Neural cell (in vitro differentiated cells): ENCODE measurements at regions not wholly inside any gene's neighbourhood (a gene's known extent, or its start where the extent isn't known, plus 50 kb on each side); places are given as distances from the start of the nearest gene placed in this dataset.

Source experiments
- EP300 ChIP-seq: fragments of 450-650 bp; conservative IDR thresholded peaks from 2 replicates; pipeline ENCODE4 v1.6.1; 2014; ENCODE audit warnings: antibody characterized with exemption, mild to moderate bottlenecking, moderate library complexity; ENCODE audit not compliant: poor library complexity, severe bottlenecking
- EZH2 ChIP-seq: fragments of 200-600, 300-800 bp; shearing (Covaris generic), sonication (generic); IDR thresholded peaks from 2 replicates; pipeline ENCODE4 v1.6.1; 2014; ENCODE audit warnings: antibody characterized with exemption, low read length, borderline replicate concordance, mild to moderate bottlenecking; ENCODE audit not compliant: insufficient read depth, poor library complexity, severe bottlenecking
- POLR2AphosphoS5 ChIP-seq: IDR thresholded peaks from 2 replicates; pipeline ENCODE4 v1.6.1; 2012
- RAD21 ChIP-seq: fragments of 450-650 bp; conservative IDR thresholded peaks from 2 replicates; pipeline ENCODE4 v1.6.1; 2014; ENCODE audit warnings: antibody characterized with exemption, mild to moderate bottlenecking, moderate library complexity
- SMC3 ChIP-seq: fragments of 450-650 bp; conservative IDR thresholded peaks from 2 replicates; pipeline ENCODE4 v1.6.1; 2014; ENCODE audit warnings: antibody characterized with exemption, mild to moderate bottlenecking, moderate library complexity; ENCODE audit not compliant: poor library complexity
- TAF1 ChIP-seq: IDR thresholded peaks from 2 replicates; pipeline ENCODE4 v1.6.1; 2012; ENCODE audit warnings: low read depth
- TF ChIP-seq, protein P1 (sequence below): fragments of 450-650 bp; IDR thresholded peaks from 2 replicates; pipeline ENCODE4 v1.5.1; 2014; ENCODE audit warnings: antibody characterized with exemption, mild to moderate bottlenecking, moderate library complexity; ENCODE audit not compliant: poor library complexity, severe bottlenecking
- TF ChIP-seq, protein P2 (sequence below): IDR thresholded peaks from 2 replicates; pipeline ENCODE4 v1.6.1; 2012; ENCODE audit warnings: borderline replicate concordance

DNA sequence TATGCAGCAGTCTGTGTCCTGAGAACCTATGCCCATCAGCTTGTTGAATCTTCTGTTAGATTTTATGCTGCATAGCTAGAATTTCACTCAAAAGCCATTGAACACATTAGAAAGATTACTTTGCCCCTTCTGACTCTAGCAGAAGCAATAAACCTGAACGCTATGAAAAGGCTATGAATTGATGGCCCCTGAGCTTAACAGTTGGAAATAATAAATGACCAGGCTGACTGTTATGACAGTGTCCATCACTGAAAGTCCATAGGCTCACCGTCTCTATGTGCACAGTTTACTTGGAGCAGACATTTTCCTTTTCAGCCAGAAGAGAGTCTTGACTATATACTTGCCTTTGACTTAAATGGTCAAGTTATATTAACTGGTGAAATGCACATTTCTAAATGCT, 1618.8 kb upstream of the ACVR2A start:
- TF ChIP-seq, protein P1, sequence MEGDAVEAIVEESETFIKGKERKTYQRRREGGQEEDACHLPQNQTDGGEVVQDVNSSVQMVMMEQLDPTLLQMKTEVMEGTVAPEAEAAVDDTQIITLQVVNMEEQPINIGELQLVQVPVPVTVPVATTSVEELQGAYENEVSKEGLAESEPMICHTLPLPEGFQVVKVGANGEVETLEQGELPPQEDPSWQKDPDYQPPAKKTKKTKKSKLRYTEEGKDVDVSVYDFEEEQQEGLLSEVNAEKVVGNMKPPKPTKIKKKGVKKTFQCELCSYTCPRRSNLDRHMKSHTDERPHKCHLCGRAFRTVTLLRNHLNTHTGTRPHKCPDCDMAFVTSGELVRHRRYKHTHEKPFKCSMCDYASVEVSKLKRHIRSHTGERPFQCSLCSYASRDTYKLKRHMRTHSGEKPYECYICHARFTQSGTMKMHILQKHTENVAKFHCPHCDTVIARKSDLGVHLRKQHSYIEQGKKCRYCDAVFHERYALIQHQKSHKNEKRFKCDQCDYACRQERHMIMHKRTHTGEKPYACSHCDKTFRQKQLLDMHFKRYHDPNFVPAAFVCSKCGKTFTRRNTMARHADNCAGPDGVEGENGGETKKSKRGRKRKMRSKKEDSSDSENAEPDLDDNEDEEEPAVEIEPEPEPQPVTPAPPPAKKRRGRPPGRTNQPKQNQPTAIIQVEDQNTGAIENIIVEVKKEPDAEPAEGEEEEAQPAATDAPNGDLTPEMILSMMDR: no peak
- TF ChIP-seq SMC3 (no peak), POLR2AphosphoS5 (peak; percentile 52), EP300 (no peak), RAD21 (no peak), TAF1 (no peak), EZH2 (no peak)
- TF ChIP-seq, protein P2, sequence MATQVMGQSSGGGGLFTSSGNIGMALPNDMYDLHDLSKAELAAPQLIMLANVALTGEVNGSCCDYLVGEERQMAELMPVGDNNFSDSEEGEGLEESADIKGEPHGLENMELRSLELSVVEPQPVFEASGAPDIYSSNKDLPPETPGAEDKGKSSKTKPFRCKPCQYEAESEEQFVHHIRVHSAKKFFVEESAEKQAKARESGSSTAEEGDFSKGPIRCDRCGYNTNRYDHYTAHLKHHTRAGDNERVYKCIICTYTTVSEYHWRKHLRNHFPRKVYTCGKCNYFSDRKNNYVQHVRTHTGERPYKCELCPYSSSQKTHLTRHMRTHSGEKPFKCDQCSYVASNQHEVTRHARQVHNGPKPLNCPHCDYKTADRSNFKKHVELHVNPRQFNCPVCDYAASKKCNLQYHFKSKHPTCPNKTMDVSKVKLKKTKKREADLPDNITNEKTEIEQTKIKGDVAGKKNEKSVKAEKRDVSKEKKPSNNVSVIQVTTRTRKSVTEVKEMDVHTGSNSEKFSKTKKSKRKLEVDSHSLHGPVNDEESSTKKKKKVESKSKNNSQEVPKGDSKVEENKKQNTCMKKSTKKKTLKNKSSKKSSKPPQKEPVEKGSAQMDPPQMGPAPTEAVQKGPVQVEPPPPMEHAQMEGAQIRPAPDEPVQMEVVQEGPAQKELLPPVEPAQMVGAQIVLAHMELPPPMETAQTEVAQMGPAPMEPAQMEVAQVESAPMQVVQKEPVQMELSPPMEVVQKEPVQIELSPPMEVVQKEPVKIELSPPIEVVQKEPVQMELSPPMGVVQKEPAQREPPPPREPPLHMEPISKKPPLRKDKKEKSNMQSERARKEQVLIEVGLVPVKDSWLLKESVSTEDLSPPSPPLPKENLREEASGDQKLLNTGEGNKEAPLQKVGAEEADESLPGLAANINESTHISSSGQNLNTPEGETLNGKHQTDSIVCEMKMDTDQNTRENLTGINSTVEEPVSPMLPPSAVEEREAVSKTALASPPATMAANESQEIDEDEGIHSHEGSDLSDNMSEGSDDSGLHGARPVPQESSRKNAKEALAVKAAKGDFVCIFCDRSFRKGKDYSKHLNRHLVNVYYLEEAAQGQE: no peak
